NCI-H2029 (cell line): ENCODE measurements at regions not wholly inside any gene's neighbourhood (a gene's known extent, or its start where the extent isn't known, plus 50 kb on each side); places are given as distances from the start of the nearest gene placed in this dataset.
"Not testable (repeated sequence)": the region's sequence is repeated elsewhere in the genome, so short reads cannot be mapped to it uniquely, and the experiment has no call there.

Experiments used
- DNase-seq: peaks from one replicate; lab custom pipeline; 2025; lab: John Stamatoyannopoulos, UW

GRCh38 chr2:40043641-40044040 lies 264.6 kb upstream of the THUMPD2 start:
- no peak for DNase-seq

DNA sequence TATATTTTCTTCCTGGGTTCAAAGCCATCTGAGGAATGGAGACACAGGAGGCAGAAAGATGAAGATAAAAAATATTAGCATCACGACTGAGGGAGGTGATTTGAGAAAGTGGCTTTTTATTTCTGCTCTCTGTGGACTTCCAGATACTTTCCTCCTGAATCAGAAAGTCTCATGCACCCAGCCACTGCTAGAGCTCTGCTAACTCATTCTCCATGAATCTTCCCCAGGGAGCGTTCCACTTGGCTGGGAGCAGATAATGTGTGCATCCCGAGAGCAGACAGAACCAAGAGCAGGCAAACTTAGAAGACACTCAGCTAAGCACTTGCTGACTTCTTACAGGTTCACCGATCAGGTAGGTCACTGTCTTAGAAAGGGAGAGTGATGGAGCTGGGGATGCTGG lies 264.1 kb upstream of the THUMPD2 start:
- DNase-seq = no peak

- DNase-seq = no peak
These were observed 262.6 kb upstream of the THUMPD2 start for GRCh38 chr2:40041422-40042382.

- no peak for DNase-seq
These were observed 260.5 kb upstream of the THUMPD2 start for GRCh38 chr2:40039549-40039948.

GRCh38 chr2:40038646-40039045 lies 259.6 kb upstream of the THUMPD2 start:
- DNase-seq = no peak

DNA sequence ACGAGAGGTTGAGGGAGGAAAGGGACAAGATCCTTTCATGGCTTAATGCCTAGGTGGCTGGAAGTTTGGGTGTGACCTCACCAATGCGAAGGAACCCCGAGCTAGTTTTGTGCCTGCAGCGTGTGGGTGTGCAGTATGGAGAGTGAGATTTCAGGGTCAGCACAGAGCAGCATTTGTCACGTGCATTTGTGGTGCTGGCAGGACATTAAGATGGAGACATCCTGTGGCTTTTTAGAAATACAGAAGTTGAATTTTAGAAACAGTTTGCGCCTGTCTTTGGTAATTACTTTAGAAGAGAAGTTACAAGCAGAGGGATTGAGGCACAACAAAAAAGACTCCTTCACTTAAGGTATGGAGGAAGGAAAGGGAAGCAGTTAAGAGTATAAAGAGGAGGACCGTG lies 258.2 kb upstream of the THUMPD2 start:
- no peak for DNase-seq

DNA sequence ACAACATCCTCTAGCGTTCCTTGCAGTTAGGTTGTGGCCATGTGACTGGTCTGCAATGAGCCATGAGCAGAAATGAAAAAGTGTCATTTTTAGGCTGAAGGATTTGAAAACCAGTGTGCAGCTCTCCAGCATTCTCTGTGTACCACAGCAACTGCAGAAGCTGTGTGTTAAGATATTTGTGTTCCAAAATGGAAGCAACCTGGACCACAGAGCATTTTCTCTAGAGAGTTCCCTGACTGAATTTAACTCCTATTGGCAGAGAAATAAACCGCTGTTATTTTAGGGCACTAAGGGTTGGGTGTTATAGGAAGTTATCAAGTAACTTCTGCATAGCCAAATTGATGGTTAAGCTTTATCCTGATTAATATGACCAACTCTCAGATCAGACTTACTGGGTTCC lies 257.2 kb upstream of the THUMPD2 start:
- DNase-seq = no peak

- DNase-seq = no peak
These were observed 255.7 kb upstream of the THUMPD2 start for GRCh38 chr2:40034801-40035200.

GRCh38 chr2:40034198-40034597 lies 255.1 kb upstream of the THUMPD2 start:
- DNase-seq = no peak

DNA sequence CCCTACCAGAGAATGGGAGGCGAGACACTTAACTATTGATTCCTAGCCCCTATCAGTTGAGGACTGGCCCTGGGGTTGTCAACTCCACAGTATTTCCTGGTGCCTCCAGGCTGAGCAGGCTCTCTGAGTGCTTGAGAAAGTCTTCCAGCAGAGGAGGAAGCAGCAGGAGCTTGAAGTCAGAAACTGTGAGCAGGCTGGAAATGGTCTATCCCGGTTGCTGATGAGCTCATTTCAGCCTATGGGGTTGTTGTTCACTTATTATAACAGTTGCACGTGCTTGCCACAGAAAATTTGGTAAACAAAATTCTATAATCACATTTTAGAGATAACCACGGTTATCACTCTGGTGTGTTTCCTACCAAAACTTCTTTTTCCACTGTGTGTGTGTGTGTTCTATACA lies 254.7 kb upstream of the THUMPD2 start:
- DNase-seq = no peak

- no peak for DNase-seq
These were observed 253.7 kb upstream of the THUMPD2 start for GRCh38 chr2:40032650-40033319.

- DNase-seq = peak; percentile 2
These were observed 251.5 kb upstream of the THUMPD2 start for GRCh38 chr2:40030456-40030975.

- no peak for DNase-seq
These were observed 249.9 kb upstream of the THUMPD2 start for GRCh38 chr2:40028792-40029488.

DNA sequence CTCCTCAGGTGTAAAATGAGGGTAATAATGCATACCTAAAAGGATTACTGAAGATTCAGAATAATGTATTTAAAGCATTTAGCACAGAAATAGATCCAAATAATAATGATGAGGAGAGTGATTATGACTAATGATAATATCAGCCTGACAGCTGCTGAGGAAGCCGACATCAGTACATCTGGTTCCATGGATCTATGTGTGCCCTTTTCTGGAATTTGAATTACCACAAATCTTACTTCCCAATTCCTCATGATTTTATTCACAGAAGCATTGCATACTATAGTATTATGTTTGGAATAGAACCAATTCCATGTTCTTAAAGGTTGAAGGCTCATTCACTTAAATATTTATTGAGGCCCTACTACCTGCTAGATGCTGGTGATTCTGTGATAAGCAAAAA lies 248.9 kb upstream of the THUMPD2 start:
- no peak for DNase-seq

DNA sequence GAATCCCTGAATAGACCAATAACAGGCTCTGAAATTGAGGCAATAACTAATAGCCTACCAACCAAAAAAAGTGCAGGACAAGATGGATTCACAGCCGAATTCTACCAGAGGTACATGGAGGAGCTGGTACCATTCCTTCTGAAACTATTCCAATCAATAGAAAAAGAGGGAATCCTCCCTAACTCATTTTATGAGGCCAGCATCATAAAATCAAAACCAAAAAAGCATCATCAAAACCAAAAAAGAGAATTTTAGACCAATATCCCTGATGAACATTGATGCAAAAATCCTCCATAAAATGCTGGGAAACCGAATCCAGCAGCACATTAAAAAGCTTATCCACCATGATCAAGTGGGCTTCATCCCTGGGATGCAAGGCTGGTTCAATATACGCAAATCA lies 246.2 kb upstream of the THUMPD2 start:
- not testable (repeated sequence) for DNase-seq

DNA sequence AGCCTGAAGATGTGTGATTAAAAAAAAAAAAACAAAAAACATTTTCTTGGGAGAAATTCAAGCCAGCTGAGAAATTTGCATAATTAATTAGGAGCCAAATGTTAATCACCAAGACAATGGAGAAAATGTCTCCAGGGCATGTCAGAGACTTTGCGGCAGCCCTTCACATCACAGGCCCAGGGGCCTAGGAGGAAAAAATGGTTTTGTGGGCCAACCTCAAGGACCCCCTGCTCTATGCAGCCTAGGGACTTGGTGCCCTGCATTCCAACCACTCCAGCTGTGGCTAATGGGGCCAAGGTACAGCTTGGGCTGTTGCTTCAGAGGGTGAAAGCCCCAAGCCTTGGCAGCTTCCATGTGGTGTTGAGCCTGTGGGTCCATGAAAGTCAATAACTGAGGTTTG lies 241.9 kb upstream of the THUMPD2 start:
- DNase-seq = no peak

DNA sequence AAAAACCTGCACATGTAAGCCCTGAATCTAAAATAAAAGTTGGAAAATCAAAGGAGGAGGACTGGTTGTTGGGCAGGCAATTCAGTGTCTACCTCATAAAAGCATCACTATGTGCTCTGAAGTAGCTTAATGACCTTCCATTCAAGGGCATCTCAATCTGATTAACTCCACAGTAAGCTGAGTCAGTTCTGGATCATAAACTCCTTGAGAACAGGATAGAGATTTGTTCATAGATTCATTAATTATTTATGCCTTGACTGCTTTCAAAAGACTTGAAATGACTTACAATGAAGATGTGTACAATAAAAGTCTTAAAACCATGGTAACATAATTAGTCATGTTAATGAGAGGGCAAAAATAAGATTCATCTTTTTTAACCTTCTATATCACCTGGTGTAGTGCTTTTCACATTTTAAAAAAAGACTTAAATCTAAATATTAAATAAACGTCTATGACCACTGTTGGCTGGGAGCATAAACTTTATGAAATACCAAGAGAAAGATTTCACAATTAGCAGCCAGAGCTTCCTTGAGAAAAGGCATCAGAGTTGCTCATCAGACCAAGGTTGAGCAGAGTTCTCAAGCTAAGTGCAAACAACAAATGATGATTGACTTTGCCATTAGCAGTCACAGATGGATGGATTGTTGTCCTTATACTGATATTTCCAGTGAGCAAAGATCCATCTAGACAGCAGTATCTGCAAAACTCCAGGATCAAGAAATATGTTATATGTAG lies 237.3 kb upstream of the THUMPD2 start:
- no peak for DNase-seq

GRCh38 chr2:40013962-40014361 lies 234.9 kb upstream of the THUMPD2 start:
- not testable (repeated sequence) for DNase-seq

- no peak for DNase-seq
These were observed 225.3 kb upstream of the THUMPD2 start for GRCh38 chr2:40004336-40004735.

DNA sequence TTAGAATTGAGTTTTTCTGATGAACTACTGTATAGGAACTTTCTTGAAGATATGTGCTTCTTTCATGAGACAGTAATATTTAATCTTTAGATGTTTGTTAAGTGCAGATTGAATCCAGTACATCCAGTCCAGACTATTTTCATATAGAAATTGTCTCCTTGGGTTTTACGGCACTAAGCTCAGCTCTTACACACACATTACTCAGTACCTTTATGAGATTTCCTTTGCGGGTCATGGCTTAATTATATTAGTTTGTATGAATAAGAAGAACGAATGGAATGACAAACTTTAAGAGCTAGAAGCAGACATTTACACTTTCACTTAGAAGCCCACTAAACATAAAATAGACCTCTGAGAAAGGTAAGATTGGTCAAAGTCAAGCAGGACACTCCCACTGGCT lies 223.3 kb upstream of the THUMPD2 start:
- DNase-seq = no peak

- no peak for DNase-seq
These were observed 220.8 kb upstream of the THUMPD2 start for GRCh38 chr2:39999864-40000263.

DNA sequence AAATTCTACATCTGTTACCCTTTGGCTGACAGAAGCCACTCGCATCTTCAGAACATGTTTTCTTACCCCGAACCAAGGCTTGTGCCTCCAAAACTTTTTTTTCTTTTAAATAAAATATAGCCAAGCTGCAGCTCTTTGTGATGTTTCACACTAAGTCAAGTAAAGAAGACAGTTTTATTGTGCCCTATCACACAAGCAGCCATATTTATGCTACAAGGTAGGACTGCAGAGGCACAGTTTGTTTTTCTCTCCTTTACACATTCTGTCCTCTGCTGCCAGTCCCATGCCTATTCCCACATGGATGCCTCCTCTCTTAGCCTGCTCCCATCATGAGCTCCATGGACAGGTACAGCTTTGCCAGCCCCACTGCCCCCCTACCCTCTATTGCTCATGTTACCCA lies 219.6 kb upstream of the THUMPD2 start:
- DNase-seq = no peak
